NCI-H187 treated with DMSO at 0.1 percent for 48 hours (cell line): ENCODE measurements at regions not wholly inside any gene's neighbourhood (a gene's known extent, or its start where the extent isn't known, plus 50 kb on each side); places are given as distances from the start of the nearest gene placed in this dataset.
"Not testable (repeated sequence)": the region's sequence is repeated elsewhere in the genome, so short reads cannot be mapped to it uniquely, and the experiment has no call there.

Experiments
- DNase-seq: peaks from one replicate; lab custom pipeline; 2025; lab: John Stamatoyannopoulos, UW

DNA sequence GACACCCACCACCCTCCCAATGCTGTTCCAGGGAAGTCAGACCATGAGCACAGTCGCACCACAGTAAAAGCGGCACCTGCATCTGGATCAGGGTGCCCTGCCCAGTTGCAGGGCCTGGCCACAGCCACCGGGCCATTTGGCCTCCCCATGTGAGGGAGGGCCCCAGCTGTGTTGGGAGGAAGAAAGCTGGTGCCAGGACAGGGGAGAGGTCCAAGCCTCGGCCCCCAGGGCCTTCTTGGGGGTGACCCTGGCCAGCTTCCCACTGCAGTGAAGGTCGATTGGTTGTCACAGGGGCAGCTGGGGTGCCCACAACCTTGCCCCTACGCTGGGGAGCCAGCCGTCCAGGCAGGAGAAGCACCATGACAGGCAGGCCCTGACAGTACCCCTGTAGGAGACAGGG is 183.2 kb upstream of the RAB6C start:
- no peak for DNase-seq

DNA sequence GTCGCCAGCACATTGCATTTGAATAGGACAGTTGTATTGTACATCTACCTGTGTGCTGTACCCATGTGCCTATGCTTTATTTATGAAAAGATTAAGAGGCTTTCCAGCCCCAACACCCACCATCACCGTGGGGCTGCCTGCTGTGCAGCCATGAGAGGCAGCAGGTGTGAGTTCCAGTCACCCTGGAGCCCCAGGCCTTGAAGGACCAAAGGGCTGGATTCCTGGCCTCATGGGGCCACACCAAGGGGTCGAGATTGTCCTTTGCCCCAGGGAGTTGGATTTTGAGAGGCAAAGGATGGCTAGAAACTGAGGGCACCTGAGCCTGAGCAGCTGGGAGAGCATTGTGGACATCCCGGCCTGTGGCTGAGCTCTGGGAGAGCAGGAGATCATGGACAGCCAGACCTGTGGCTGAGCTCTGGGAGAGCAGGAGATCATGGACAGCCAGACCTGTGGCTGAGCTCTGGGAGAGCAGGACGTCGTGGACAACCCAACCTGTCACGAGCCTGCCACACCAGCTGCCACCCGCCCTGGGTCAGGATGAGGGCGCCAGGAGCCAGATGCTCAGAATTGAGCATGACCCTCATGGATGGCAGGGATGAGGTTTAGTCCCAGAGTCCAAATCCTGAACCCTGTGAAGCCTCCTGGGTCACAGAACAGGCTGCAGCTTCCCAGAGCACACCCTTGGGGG is 182.5 kb upstream of the RAB6C start:
- DNase-seq = no peak

DNA sequence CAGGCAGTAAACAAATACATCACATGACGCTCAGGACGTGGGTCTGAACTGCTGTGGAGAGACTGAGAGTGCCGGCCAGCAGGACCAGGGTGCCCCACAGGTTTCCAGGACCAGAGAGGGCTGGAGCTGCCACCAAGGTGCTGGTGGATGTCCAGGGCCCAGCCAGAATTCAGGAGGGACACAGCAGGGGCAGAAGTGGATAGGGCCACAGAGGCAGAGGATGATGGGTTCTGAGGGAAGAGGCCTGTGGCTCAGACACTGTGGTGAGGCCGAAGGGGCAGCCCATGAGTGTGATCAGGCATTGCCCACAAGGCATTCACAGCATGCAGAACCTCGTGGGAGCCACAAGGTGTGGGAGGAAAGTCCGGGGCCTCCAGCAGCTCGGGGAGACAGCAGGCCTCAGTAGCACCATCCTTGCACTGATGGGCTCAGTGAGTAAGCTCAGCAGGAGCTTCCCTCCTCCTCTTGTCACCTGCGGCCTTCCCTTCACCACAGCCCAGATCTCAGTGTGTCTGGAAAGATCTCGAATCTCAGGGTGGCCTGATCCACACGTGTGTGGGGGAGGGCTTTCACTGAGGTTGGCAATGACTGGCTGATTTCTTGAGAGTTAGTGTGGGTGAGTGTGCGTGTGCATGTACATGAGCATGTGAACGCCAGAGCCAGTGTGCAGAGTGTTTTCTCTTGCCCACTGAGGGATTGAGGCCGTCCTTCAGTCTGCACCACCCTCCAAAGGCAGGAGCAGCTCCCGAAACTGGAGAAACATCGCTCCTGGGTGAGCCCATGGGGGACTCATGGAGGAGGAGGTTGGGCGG is 181.8 kb upstream of the RAB6C start:
- no peak for DNase-seq

DNA sequence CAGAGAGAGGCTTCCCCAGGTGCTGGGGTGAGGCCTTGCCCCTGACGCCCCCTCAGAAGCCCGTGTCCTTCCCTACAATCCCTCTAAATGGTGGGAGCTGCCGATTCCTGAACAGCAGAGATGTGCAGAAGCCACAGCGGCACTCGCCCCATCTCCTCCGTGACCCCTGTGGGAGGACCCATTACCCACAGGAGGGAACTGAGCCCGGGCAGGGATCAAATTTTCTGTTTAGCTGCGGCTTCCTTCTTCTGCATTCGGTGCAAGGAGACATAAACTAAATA is 181.2 kb upstream of the RAB6C start:
- DNase-seq = no peak

DNA sequence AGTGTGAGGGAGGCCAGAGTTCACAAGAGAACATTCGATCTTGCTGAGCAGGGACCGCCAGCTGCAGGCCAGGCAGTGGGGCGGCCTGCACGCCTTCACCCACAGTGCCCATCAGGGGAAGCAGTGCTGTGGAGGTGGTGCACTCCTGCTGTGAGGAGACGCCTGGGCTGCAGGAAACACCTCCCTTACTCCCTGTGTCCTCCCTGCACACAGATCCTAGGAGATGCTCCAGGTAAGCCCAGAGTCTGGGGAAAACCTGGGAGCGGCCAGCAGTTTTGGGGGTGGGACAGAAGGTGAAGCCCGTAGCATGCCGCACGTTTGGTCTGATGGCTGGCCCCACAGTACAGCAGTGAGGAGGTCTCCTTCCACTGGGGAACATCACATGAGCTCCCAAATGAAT is 180.8 kb upstream of the RAB6C start:
- no peak for DNase-seq

DNA sequence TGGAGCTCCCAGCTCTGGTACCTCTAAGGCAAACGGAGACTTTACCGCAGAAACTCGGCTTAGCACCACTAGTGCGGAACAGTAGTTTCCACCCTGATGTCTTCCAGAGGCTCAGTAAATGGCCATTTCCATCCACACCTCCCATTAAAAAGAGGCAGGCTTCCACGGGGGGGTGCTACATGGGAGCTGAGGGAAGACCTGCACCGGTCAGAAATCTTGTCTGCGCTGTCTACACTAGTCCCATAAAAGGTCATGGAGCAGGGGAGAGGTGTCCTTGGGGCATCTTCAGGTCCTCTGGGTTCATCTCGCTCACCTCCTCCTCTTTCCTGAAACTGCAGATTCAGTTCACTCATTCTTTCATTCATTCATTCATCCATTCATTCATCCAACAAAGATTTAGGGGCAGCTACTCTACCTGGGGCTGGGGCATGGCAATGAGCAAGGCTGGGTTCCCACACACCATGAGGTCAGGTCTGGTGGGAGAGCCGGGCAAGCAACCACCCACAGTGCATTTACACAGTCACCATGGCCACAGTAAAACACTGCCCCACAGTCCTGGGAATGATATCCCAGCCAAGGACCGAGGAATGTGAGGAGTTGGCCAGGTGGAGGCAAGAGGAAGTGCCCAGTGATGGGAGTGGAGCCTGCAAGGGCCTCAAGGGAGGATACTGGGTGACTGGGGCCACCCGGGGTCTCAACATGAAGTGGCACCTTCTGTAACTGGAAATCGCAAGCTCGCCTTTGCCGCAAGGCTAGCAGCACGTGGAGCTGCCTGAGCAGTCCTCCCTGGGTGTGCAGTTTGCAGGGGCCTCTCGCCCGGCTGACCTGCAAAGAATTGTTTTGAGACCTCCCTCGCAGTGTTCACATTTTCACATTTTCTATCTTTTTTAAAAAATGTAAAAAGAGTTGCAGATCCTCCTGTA is 180.2 kb upstream of the RAB6C start:
- no peak for DNase-seq

DNA sequence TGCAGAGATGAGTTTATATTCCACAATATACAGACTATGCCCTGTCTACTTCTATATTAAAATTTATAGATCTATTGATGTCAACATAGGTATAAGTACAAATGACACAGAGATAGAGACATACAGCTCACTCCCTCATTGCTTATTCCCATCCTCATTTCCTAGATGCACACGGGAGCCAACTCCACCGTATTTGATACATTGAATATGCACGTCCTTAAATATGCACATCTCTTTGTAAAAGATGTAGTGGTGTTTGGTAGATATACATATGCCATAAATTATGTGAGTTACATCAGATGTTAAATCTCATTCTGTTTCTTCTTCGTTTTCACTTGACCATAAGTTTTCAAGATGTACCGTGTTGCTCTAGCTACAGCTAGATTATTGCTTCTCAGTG is 179.2 kb upstream of the RAB6C start:
- DNase-seq = no peak

DNA sequence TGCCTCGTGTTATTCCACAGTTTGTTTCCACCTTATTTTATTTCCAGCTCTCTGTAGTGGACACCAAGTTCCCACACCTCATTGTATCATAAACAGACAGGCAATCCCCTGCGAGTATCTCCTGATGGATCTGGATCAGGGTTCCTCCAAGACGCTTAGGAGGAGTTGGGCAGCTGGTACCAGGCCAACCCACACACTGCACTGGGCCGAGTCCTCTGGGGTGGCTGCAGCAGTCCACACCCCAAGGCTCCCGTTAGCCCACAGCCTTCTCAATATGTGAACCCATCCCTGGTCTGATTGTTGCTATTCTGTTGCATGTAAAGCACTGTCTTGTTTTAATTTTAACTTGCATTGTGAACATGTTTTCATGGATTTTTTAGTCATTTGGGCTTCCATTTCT is 178.8 kb upstream of the RAB6C start:
- no peak for DNase-seq

DNA sequence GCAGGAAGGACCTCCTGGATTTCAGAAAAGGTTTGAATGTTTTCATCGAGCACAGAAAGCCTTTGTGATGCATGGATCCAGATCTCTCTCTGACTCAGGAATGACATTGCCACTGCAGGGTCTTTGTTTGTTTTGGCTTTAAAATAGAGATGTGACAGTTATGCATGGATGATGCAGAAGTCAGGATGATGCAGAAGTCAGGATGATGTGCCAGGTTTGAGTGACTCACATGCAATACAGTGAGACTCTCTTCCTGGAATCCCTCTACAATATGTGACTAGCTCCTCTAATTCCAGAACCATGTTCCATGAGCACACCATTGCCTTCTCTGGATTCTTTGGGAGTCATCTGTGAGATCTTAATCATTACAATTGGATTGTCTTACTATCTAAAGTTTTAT is 177.9 kb upstream of the RAB6C start:
- DNase-seq = no peak

DNA sequence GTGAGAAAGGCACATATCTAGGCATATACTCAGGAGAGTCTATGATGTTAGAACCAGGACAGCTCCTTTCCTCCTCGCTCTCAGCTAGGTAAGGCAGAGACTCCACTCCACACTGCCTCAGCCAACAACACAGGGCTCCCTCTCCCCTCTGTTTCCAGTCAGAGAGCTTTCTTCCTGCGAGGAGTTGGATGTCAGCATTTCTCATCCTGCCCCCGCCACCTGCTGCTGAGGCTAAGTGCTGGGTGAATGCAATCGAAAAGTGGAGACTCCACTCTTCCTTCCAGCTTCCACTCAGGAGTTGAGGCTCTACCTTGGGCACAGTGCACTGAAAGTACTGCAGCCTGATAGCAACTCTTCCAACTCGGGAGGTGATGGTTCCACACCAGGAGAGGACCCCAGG is 177.2 kb upstream of the RAB6C start:
- no peak for DNase-seq

DNA sequence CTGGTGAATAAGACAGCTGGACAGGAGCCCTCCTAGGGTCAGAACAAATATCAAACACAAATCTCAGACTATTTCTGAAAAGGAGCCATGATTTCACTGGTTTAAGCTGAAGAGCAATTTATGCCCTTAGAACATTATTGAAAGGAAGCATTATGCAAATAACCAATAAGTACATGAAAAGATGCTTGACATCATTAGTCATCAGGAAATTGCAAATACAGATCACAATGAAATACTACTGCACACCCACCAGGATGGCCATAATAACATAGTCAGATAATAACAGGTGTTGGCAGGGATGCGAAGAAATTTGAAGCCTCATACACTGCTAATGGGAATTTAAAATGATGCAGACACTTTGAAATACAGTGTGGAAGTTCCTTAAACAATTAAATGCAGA is 176.4 kb upstream of the RAB6C start:
- no peak for DNase-seq

DNA sequence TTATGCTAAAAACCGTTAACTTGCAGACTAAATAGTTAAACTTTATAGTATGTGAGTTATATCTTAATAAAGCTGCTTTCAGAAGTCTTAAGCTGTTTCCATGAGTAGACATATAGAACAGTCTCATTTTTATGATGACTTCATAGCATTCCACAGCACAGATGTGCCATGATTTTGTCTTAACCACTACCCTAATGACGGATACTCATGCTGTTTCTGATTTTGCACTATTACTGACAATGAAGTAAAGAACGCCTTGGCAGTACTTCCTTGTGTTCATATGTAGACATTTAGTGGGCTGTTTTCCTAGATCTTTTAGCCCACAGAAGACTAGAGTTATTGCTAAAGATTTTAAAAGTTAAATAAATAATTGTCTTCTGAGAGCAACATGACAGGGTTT is 175.6 kb upstream of the RAB6C start:
- no peak for DNase-seq

DNA sequence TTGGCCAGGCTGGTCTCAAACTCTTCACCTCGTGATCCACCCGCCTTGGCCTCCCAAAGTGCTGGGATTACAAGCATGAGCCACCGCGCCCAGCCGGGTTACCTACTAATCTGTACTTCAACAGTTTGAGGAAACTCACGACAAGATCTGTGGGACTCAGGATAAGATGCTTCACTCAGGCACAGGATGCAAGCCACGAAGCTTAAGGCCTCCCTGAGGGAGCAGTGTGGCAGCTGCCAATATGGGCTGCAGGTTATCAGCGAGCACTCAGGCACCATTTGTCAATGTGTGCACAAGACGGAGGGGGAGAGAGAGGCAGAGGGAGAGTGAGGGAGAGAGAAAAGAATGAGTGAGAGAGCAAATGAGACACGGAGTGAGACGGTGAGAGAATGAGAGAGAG is 173.6 kb upstream of the RAB6C start:
- DNase-seq = no peak

DNA sequence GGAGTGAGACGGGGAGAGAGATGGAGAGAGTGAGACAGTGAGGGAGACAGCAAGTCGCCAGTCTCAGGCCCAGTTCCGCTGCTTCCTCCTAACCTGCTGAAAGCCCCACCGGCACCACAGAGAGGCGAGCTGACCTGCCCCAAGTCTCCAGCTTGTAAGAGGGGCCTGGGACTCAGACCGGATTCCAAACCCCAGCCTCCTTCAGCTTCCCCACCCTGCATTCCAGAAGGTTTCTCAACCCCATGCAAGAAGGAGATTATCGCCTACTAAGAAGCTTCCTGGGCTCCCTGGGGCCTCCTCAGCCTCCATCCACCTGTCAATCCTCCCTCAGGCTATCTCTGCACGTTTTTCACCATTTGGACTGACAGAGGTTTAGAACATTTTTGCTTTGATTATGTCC is 173.1 kb upstream of the RAB6C start:
- DNase-seq = no peak

DNA sequence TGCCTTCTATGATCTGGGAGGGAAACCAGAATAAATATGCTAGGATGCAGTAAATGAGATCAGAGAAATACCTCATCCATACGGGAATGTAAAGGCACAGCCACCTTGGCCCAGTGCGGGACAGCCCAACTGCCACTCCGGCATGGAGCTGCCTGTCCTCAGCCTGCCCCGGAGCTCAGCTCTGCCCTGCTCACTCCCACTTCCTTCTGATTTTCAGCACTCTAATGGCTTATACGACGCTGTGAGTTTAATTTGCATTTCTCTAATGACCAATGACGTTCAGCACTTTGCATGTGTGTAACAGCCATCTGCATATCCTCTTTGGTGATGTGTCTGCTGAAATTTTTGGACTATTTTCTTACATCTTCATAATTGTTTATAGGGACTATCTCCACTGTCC is 172.5 kb upstream of the RAB6C start:
- no peak for DNase-seq

DNA sequence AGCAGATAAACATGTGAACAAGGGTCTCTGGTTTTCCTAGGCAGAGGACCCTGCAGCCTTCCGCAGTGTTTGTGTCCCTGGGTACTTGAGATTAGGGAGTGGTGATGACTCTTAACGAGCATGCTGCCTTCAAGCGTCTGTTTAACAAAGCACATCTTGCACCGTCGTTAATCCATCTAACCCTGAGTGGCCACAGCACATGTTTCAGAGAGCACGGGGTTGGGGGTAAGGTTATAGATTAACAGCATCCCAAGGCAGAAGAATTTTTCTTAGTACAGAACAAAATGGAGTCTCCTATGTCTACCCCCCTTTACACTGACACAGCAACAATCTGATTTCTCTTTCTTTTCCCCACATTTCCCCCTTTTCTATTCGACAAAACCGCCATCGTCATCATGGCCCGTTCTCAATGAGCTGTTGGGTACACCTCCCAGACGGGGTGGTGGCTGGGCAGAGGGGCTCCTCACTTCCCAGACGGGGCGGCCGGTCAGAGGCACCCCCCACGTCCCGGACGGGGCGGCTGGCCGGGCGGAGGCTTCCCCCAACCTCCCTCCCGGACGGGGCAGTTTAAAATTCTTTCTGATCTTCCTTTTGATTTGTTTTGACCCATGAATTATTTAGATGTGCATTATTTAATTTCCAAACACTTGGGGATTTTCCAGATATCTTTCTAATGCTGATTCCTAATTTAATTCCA is 171.7 kb upstream of the RAB6C start:
- not testable (repeated sequence) for DNase-seq

DNA sequence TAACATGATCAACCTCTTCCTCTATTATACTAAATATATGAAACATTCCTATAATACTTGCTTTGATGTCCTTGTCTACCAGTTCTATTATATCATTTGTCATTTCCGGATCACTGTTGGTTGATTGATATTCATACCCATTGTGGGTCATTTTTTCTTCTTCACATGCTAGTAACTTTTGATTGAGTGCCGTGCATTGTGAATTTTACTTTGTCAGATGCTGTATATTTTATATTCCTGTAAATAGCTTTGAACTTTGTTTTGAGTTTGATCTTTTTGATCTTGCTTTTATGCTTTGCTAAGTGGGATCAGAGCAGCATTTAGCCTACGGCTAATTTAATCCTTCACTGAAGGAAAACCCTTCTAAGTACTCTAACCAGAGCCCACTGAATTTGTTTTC is 168.9 kb upstream of the RAB6C start:
- no peak for DNase-seq

DNA sequence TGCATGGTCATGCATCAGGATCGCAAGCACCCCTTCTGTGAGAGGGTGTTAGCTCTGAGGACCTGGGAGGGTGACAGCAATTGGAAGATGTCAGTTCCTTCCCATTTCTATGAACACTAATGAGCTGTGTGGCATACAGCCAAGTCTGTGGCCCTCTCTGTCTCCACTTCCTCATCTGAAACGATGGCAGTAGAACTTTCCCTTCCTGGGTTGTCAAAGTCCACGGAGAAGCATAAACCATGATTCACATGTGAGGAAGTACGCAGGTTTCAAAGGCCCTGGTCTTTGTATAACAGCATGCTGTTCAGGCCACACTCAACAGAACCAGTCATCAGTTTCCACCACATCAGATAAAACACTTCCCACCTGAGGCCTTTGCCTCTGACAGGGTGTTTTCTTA is 167.4 kb upstream of the RAB6C start:
- DNase-seq = no peak

DNA sequence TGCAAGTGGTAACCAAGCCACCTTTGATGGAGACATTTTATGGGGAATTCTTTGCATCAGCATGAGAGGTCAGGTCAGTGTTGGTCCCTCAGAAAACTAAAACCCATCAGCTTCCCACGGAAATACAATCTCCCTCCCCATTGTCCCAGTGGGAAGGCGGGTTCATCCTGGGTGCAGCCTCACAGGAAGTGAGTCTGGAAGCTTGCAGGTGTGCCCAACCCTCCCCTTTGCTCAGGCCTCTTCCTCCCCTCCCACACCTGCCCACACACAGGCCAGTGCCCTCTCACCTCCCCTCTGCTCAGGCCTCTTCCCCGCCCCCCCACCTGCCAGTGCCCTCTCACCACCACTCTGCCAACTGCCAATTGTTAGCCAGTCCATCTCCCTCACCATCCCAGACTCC is 166.8 kb upstream of the RAB6C start:
- DNase-seq = no peak

DNA sequence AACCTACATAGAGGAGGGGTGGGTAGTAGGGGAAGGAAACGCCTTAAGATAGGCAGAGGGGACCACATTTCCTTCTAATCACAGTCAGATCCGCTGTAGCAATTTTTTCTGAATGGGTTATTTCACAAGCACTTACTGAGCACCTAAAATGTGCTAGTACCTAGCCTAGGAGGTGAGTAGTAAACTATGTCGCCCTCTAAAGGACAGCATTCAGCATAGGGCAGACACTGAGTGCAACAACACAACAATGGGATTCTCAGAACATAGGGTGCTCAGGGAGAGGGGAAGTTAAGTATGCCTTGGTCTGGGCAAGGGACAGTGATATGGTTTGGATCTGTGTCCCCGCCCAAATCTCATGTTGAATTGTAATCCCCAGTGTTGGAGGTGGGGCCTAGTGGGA is 166.1 kb upstream of the RAB6C start:
- no peak for DNase-seq

DNA sequence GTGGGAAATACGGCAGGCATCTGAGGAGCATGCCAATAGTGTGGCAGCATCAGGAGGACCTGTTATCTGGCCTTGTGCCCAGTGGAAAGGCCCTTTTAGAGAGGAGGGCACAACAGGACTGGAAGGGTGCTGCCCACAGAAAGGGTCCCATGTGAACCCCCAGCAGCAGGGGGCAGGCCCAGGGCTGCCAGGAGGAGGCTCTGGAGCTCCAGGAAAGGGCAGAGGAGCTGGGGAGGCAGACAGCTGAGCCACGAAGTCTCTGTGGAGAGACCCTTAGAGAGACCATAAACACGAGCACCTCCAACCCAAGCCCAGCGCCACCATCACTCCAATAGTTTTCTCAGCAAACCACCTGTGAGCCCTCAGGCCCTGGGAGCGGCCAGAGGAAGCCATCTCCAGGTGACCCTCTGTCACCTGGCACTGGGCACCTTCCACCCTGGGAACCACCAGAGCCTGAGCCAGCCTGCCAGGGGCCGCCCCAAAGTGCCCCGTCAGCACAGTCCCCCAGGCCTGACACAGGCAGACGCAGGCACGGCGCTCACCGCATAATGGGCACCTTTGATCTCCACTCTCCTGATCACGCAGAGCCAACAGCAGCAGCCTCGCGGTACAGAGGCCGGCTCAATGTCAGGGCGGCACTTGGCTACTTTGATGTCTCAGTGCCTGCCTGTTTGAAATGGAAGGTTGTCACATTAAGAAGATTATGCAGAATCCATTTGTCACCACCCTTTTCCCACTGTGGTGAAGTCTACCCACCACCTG is 162.5 kb upstream of the RAB6C start:
- DNase-seq = no peak

DNA sequence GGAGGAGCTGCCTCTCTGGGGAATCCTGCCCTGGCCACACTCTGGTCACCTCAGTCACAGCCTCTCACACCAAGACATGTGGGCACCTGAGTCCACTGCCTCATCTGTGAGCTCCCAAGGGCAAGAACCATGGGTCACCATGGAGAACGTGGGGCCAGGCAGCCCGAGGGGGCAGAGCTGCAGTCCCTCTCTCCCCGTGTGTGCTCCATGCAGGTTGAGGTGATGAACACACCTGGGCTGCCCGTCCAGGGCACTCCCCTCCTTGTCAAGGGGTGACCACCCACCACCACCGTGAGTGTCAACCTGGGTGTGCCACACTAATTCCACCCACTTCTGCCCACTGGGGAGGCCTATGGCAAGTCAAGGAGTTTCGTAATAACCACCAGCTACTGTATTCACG is 159.6 kb upstream of the RAB6C start:
- no peak for DNase-seq
